Fibroblast of gingiva (primary cell): ENCODE measurements at regions not wholly inside any gene's neighbourhood (a gene's known extent, or its start where the extent isn't known, plus 50 kb on each side); places are given as distances from the start of the nearest gene placed in this dataset.
"Not testable (repeated sequence)": the region's sequence is repeated elsewhere in the genome, so short reads cannot be mapped to it uniquely, and the experiment has no call there.

ENCODE experiments used
- DNase-seq: peaks from one replicate; pipeline ENCODE4 v3.0.0-alpha.2; 2011; ENCODE audit warnings: low read depth

GRCh38 chr5:3484836-3485235, 110.8 kb upstream of the IRX1 start:
- no peak for DNase-seq

- no peak for DNase-seq
Measured at GRCh38 chr5:3481175-3481574, 114.5 kb upstream of the IRX1 start.

GRCh38 chr5:3475674-3476073, 120.0 kb upstream of the IRX1 start:
- no peak for DNase-seq

GRCh38 chr5:3466392-3466791, 129.2 kb upstream of the IRX1 start:
- no peak for DNase-seq

GRCh38 chr5:3460416-3460815, 135.2 kb upstream of the IRX1 start:
- DNase-seq: no peak

GRCh38 chr5:3456121-3456681, 139.4 kb upstream of the IRX1 start:
- DNase-seq: no peak

GRCh38 chr5:3454028-3454427, 141.6 kb upstream of the IRX1 start:
- DNase-seq: not testable (repeated sequence)

- DNase-seq: no peak
Measured at GRCh38 chr5:3452622-3453021, 143.0 kb upstream of the IRX1 start.

- no peak for DNase-seq
Measured at GRCh38 chr5:3451961-3452360, 143.7 kb upstream of the IRX1 start.

GRCh38 chr5:3449481-3449880, 146.2 kb upstream of the IRX1 start:
- DNase-seq: no peak

- DNase-seq: no peak
Measured at GRCh38 chr5:3446410-3446809, 149.2 kb upstream of the IRX1 start.

GRCh38 chr5:3445517-3445916, 150.1 kb upstream of the IRX1 start:
- not testable (repeated sequence) for DNase-seq

- DNase-seq: no peak
Measured at GRCh38 chr5:3432135-3432534, 163.5 kb upstream of the IRX1 start.

- DNase-seq: no peak
Measured at GRCh38 chr5:3430691-3431090, 164.9 kb upstream of the IRX1 start.

- DNase-seq: no peak
Measured at GRCh38 chr5:3429962-3430361, 165.7 kb upstream of the IRX1 start.

- no peak for DNase-seq
Measured at GRCh38 chr5:3428334-3428733, 167.3 kb upstream of the IRX1 start.

GRCh38 chr5:3424946-3425345, 170.7 kb upstream of the IRX1 start:
- DNase-seq: no peak

- DNase-seq: no peak
Measured at GRCh38 chr5:3417376-3417943, 178.2 kb upstream of the IRX1 start.

- DNase-seq: no peak
Measured at GRCh38 chr5:3414371-3414770, 181.3 kb upstream of the IRX1 start.

- no peak for DNase-seq
Measured at GRCh38 chr5:3412146-3412545, 183.5 kb upstream of the IRX1 start.

- DNase-seq: no peak
Measured at GRCh38 chr5:3411363-3411762, 184.3 kb upstream of the IRX1 start.

- DNase-seq: no peak
Measured at GRCh38 chr5:3401635-3402034, 194.0 kb upstream of the IRX1 start.

- DNase-seq: no peak
Measured at GRCh38 chr5:3400659-3401058, 195.0 kb upstream of the IRX1 start.

- no peak for DNase-seq
Measured at GRCh38 chr5:3394891-3395599, 200.6 kb upstream of the IRX1 start.
